Mammary epithelial cell (primary cell): ENCODE measurements at regions not wholly inside any gene's neighbourhood (a gene's known extent, or its start where the extent isn't known, plus 50 kb on each side); places are given as distances from the start of the nearest gene placed in this dataset.

Source experiments
- EZH2 ChIP-seq: IDR thresholded peaks from 2 replicates; pipeline ENCODE4 v1.6.1; 2012; ENCODE audit warnings: low read length, inconsistent platforms, borderline replicate concordance
- TF ChIP-seq, protein P1 (sequence below), 2 donors: IDR thresholded peaks in 1 of 2; conservative IDR thresholded peaks in 1 of 2; 2 replicates each; pipeline ENCODE4 v1.5.1; 2011 to 2012; ENCODE audit warnings: inconsistent platforms in 2 of 2, low read length in 2 of 2, mild to moderate bottlenecking in 2 of 2, control low read depth in 1 of 2, low read depth in 1 of 2; ENCODE audit not compliant: insufficient read depth in 1 of 2; ENCODE audit errors: extremely low read depth in 1 of 2

GRCh38 chr6:132205946-132206345, 195.3 kb downstream of the MOXD1 start:
- TF ChIP-seq, protein P1, sequence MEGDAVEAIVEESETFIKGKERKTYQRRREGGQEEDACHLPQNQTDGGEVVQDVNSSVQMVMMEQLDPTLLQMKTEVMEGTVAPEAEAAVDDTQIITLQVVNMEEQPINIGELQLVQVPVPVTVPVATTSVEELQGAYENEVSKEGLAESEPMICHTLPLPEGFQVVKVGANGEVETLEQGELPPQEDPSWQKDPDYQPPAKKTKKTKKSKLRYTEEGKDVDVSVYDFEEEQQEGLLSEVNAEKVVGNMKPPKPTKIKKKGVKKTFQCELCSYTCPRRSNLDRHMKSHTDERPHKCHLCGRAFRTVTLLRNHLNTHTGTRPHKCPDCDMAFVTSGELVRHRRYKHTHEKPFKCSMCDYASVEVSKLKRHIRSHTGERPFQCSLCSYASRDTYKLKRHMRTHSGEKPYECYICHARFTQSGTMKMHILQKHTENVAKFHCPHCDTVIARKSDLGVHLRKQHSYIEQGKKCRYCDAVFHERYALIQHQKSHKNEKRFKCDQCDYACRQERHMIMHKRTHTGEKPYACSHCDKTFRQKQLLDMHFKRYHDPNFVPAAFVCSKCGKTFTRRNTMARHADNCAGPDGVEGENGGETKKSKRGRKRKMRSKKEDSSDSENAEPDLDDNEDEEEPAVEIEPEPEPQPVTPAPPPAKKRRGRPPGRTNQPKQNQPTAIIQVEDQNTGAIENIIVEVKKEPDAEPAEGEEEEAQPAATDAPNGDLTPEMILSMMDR (conservative IDR thresholded peaks at IDR 0.05 in 1 of 2, IDR thresholded peaks at IDR 0.05 in 1 of 2; ENCODE audit: extremely low read depth in 1 of 2, insufficient read depth in 1 of 2, low read depth in 1 of 2, low read length in 2 of 2): no peak
- TF ChIP-seq EZH2: no peak
